ENCODE measurements at regions not wholly inside any gene's neighbourhood (a gene's known extent, or its start where the extent isn't known, plus 50 kb on each side); places are given as distances from the start of the nearest gene placed in this dataset.
A peak's percentile ranks its signal among the peaks of the same experiment; 100 is the strongest.

- DNase-seq: peak; percentile 49
Observed at GRCh38 chr5:68432682-68433081, 217.1 kb downstream of the PIK3R1 start.

GRCh38 chr5:68433526-68433922 is 218.0 kb downstream of the PIK3R1 start:
- no peak for DNase-seq

- peak; percentile 92 for DNase-seq
Observed at GRCh38 chr5:68433923-68434879, 218.6 kb downstream of the PIK3R1 start.

GRCh38 chr5:68435611-68436010 is 220.1 kb downstream of the PIK3R1 start:
- peak; percentile 13 for DNase-seq

GRCh38 chr5:68436686-68437520 is 221.3 kb downstream of the PIK3R1 start:
- no peak for DNase-seq

GRCh38 chr5:68438876-68439275 is 223.3 kb downstream of the PIK3R1 start:
- DNase-seq: no peak

GRCh38 chr5:68440245-68440644 is 224.7 kb downstream of the PIK3R1 start:
- no peak for DNase-seq

GRCh38 chr5:68440651-68441050 is 225.1 kb downstream of the PIK3R1 start:
- no peak for DNase-seq

- DNase-seq: peak; percentile 32
Observed at GRCh38 chr5:68441309-68442073, 225.9 kb downstream of the PIK3R1 start.

- no peak for DNase-seq
Observed at GRCh38 chr5:68443091-68443490, 227.5 kb downstream of the PIK3R1 start.

- DNase-seq: no peak
Observed at GRCh38 chr5:68444048-68444447, 228.5 kb downstream of the PIK3R1 start.

GRCh38 chr5:68444833-68445232 is 229.3 kb downstream of the PIK3R1 start:
- no peak for DNase-seq

GRCh38 chr5:68445257-68446069 is 229.9 kb downstream of the PIK3R1 start:
- DNase-seq: no peak

- no peak for DNase-seq
Observed at GRCh38 chr5:68446070-68446357, 230.5 kb downstream of the PIK3R1 start.

- no peak for DNase-seq
Observed at GRCh38 chr5:68446487-68446894, 230.9 kb downstream of the PIK3R1 start.

GRCh38 chr5:68447136-68447929 is 231.8 kb downstream of the PIK3R1 start:
- no peak for DNase-seq

- no peak for DNase-seq
Observed at GRCh38 chr5:68449380-68449779, 233.8 kb downstream of the PIK3R1 start.

- DNase-seq: no peak
Observed at GRCh38 chr5:68450245-68450852, 234.8 kb downstream of the PIK3R1 start.

GRCh38 chr5:68452286-68452685 is 236.7 kb downstream of the PIK3R1 start:
- no peak for DNase-seq

GRCh38 chr5:68454172-68454571 is 238.6 kb downstream of the PIK3R1 start:
- DNase-seq: no peak

GRCh38 chr5:68454766-68455165 is 239.2 kb downstream of the PIK3R1 start:
- DNase-seq: no peak

All from CD4-positive, alpha-beta T cell treated with Interleukin-17A for 1 hour (primary cell).